Activated T-cell treated with anti-CD3 and anti-CD28 coated beads, Interleukin-2, amount 50 U/mL, for 48 hours (primary cell): ENCODE measurements at regions not wholly inside any gene's neighbourhood (a gene's known extent, or its start where the extent isn't known, plus 50 kb on each side); places are given as distances from the start of the nearest gene placed in this dataset.

ENCODE experiments used
- DNase-seq, 2 experiments: peaks; one replicate each; pipeline ENCODE4 v3.0.0-alpha.2; 2020

DNA sequence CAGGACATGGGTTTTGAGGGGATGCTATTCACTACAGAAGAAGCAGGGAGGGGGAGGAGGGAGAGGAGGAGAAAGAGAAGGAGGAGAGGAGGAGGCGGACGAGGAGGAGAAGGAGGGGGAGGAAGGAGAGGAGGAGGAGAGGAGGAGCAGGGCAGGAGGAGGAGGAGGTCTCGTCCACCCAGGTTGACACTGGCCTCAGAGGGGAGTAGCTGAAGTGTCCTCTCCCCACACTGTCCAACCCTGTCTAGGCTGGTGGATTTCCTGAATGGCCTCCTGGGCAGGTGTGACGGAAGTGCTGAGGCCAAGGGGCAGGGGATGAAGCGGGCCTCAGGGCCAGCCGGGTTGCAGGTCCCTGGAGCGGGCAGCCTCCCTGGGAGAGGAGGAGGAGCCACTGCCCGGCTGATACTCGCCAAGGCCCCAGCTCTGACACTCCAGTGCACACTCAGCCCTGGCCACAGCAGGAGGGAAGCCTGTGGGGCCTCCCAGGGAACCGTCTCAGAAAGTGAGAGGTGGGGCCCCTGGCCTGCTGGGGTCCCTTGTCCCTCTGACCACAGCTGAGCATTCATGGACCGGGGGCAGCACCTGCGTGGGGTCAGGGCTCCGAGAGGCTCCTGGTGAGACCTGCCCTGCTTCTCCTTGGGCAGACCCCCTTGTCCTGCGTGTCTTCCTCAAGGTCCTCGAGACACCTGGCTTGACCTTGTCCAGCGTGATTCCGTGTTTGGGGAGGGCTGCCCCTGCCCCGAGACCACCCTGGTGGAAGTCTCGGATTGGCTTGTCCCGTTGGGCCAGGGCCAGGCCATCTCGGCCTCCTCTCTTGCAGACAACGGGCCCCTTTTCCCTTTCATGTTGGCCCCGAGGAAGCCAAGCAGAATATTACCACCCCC is 200.6 kb upstream of the CIBAR2 start:
- DNase-seq = no peak

DNA sequence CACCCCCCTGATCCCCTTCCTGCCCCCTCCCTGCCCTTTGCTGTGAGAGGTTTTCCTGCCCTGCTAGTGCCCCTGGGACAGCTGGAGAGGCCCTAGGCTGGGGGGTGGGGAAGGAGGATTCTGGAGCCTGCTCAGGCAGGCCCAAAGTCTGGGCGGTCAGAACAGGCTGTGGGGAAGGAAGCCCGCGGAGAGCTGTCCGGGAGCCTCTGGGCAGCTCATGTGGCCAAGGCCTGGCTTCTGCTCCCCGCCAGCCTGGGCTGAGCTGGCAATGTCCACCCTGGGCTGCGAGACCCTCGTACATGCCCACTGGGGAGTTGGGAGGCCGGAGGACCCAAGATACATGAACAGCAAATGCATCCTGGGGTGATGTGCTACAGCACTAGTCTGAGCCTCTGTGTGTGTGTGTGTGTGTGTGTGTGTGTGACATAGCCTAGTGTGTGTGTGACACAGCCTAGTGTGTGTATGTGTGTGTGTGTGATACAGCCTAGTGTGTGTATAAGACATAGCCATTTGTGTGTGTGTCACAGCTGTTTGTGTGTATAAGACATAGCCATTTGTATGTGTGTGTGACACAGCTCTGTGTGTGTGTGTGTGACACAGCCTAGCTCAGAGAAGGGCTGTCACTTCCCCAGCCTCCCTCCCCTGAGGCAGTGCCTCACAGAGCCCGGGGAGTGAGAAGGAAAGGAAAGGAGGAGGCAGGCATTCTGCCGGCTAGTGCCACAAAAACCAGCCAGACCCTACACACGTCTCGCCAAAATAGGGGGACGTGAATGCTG is 201.4 kb upstream of the CIBAR2 start:
- DNase-seq = no peak

DNA sequence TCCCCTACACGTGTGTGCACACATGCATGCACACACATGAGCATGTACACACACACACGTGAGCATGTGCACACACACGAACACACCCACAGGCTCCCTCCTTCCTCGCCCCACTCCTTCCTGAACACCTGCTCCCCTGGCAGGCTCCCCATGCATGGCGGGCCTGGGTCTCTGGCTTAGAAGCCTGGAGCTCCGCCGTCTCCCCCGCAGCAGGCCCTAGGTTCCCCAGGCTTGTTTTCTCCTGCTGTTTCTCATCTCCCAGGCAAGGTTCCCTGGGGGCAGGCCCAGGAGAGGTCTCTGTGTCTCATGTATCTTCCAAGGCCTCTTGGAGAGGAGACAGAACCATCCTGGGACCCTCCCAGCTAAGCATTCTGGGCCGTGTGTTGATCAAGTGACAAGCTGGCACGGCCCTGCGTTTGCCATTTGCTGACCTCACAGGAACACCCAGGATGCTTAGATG is 202.3 kb upstream of the CIBAR2 start:
- no peak for DNase-seq

DNA sequence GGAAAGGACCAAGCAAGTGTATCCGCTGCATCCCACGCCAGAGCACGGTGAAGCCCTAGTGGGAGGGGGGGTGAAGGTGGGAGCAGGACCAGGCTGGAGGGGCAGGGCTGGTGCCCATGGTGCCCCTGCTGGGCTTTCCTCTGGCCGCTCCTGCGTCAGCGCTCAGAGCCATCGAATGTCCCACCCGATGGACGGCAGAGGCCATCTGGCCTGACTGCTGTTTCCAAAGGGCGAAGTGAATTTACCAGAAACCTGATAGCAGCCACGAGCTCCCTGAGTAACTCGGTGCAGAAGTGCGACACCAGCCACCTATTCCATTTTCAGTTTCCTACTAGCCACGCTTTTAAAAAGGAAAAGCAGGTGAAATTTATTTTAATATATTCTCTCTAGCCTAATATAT is 203.6 kb upstream of the CIBAR2 start:
- DNase-seq = no peak

DNA sequence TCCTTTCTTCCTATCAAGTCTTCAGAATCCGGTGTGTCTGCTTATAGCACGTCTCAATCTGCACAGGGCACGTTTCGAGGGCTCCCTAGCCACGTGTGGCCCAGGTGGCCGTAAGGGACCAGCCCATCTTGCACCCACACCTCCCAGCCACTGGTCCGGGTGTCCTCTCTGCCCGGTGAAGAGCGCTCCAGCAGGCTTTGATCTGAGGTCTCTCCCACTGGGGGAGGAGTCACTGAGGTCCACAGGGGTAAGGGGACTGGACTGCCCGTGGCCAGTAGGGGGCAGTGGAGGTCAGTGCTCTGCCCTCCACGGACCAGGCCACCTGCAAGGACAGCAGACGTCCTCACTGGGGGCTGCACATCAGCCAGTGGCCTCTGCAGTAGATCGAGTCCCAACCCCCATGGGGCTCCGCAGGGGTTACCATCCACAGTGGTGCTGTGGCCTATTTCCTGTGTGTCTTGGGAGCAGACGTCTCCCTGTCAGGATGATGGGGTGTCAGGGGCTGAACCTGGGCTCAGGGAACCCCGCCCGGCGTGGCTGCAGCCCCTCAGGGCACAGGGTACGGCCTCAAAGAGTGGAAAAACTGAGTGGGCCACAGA is 204.1 kb upstream of the CIBAR2 start:
- peak; percentile 66 to 75 for DNase-seq

DNA sequence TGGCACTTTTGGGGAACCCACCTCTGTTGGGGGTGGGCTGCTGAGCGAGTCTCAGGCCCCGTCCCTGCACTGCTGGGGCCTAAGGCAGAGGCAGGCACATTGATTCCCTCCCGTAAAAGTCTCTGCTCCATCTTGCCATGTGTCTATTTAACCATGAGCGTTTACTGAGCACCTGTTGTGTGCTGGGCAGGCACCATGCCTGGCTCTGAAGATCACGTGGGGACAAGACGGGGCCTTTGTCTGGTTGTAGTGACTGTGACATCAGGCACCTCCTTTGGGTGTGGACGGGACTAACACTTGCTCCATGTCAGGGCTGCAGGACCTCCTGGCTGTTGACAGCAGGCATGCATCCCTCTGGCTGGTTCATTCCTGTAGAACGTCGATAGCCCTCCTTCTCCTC is 204.7 kb upstream of the CIBAR2 start:
- no peak for DNase-seq

DNA sequence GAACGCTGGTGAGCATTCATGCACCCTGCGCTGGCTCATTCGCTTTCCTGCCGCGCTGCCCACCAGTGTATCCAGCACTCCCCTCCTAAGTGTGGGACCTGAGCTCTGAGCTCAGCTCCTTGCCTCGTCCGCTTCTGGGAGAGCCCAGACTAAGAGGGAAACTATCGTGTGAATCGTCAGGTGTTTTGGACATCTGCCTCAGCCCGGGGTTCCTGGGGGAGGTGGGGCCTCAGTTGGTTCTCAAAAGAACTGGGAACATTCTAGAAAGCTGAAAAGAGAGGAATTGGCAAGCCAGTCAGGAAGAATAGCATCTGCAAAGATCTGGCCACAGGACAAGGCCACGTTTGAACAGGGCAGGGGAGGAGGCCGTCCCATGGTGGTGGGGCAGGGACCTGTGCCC is 205.4 kb upstream of the CIBAR2 start:
- DNase-seq = no peak

DNA sequence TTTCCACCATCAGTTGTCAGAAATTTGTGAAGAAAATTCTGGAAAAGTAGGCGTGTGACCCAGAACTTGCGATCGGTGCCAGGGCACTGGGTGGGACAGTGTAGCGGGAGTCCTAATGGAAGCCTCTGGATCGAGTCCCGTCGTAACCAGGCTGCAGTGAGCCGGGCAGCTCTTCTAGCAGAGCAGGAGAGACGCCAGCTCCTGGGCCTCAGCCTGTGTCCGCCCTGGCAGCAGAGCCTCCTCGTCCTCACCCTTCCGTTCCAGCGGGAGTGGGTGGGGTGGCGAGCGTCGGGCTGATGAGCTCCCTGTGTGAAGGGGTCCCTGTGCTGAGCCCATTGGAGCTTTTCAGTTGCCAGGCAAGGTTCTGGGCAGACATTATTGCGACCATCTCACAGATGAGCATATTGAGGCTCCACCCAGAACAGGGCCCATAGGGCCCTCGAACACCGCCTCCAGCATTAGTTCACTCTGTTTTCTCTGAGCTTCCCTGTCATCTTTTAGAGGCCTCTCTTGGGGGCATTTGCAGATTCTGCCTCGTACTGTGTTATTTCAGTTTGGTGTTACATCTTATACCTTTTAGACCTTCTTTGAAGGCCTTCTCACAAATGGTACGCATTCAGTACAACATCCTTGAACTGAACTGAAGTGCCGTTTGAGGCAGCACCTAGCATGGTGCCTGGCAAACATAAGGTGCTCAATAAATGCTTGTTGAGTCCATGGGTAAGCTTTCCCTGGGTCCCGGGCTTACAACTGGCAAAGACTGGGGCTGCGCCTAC is 207.1 kb upstream of the CIBAR2 start:
- DNase-seq = no peak

DNA sequence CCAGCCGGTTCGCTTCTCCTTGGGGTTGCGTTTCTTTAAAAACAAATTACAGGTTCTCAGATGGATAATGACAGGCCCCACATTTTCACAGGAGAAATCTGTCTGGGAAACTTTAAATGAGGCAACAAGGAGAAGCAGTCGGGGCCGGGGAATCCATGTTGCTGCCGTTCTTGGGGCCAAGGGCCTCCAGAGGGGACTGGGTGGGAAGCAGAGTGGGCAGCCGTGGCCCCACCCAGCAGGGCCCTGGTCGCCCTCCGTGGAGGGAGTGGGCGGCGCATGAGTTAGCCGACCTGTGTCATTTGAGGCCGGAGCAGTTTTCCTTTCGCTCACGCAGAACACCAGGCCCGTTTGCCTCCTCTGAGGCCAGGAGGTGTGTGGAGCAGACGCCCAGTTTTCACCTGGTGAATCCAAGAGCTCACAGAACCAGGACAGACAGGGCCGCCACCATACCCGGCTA is 207.7 kb upstream of the CIBAR2 start:
- no peak for DNase-seq

DNA sequence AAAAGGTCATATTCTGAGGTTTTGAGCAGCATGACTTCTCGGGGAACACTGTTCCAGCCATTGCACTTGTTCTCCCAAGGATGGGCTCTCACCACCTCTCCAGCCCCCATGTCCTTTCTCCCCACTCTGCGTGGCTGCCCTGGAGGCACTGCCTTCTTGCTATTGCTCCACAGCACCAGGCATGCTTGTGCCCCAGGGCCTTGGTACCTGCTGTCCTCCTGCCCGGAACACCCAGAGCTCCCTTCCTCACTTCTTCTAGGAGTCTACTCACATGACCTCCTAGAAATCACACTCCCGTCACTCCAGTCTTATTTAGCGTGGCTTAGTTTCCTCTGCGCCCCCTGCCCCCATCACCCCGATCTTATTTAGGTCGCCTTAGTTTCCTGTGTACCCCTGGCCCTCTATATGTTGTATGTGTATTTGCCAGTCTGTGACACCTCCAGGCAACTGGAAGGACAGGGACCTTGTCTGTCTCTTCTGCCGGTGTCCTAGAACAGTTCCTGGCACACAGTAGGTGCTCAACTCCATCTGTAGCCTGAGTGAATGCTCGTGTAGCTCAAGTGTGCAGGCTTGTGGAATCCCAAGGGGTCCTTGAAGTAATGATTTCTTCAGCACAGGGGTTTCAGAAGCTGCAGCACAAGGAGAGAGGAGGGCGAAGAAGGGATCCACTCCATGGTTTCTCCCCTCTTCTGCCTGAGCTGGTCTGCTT is 208.6 kb upstream of the CIBAR2 start:
- no peak for DNase-seq

DNA sequence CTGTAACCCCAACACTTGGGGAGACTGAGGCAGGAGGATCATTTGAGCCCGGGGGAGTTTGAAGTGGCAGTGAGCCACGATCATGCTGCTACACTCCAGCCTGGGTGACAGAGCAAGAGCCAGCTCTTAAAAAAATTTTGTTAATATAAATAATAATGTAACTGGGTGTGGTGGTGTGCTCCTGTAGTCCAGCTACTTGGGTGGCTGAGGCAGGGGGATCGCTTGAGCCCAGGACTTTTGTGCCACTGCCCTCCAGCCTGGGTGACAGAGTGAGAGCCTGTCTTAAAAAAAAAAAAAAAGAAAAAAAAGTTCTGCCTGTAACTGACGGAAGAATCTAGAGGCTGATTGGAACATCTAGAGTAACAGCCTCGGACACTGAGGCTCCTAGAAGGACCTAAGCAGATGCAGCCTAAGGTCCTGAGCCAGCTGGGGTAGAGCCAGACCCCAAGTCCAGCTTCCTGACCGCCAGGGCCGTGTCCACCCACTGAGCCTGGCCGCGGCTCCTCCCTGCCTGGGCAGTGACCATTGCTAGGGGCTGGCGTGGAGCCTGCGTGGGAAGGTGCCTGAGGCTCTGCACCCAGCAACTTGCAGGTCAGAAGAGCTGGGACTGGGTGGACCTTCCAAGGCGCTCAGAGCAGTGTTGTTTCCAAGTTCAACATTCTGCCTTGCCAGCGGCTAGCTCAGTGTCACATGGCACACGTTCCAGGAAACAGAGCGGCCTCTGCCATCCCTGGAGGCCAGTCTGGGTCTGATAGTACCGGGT is 209.4 kb upstream of the CIBAR2 start:
- DNase-seq = no peak

DNA sequence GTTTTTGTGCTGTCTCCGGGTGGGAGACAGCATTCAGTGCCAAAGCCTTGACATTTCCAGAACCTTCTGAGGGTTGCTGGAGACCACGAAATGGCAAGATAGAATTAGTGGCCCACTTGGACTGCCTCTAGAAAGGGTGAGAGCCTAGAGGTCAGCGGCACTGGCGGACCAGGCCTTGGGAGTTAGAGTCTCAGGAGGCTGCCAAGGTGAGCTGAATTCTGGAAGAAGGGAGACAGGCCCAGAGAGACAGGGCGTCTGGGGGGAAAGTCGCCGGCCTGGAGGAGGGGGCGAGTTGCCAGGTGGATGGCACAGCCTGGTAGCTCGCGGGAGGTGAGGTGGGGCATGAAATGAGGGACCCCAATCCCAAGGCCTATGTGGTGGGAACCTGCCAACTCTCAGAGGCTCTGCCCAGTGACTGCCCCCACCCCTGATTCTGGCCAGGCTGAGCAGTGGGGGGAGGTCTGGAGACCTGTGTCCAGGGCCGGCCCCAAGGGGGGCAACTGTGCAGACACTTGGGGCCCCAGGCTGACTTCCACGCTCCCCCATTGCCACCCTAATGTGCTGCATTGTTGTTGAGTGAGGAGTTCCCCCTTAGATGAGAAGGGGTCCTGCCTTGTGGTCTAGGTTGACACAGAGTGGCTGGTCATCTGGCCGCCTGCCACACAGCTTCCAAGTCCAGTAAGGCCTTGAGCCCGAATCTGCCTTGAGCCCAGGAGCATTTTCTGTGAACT is 211.1 kb upstream of the CIBAR2 start:
- DNase-seq = no peak

DNA sequence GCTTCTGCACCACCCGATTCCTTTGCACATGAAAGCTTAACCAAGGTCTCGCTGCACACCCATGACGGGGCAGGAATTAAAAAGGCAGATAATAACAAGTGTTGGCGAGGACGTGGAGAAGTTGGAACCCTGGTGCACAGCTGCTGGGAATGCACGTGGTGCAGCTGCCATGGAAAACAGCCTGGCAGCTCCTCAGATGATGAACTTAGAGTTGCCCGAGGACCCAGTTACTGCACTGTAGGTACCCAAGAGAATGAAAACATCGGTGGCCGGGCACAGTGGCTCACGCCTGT is 211.6 kb upstream of the CIBAR2 start:
- DNase-seq = no peak

DNA sequence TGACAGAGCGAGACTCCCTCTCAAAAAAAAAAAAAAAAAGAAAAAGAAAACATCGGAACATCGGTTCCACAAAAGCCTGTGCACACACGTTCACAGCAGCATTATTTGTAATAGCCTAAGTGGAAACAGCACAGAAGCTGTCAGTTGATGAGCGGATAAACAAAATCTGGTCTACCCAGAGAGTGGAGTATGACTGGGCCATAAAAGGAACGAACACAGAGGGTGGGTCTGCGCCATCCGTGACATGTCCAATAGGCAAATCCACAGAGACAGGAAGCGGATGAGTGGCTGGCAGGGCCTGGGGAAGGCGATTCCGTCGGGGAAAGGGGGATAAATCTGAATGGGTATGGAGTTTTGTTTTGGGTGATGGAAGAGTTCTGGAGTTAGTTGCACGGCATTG is 212.2 kb upstream of the CIBAR2 start:
- no peak for DNase-seq

DNA sequence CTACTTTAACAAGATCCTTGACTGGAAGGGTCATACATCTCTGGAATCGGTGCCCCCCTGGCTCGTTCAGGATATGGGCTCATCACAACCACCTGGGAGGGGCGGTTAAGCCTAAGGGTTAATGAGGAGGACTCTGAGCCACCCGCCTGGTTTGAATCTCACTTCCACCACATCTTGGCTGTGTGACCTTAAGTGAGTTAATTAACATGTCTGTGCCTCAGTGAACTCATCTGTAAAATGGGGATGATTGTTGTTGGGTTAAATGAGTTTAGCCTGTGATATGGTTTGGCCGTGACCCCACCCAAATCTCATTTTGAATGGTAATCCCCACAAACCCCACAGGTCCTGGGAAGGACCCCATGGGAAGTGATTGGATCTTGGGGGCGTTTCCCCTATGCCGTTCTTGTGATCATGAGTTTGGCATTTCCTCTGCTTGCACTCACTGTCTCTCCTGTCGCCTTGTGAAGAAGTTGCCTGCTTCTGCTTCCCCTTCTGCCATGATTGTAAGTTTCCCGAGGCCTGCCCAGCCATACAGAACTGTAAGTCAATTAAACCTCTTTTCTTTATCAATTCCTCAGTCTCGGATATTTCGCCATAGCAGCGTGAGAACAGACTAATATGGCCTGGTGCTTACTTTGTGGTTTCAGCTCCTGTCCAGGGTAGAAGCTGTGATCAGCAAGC is 214.0 kb upstream of the CIBAR2 start:
- DNase-seq = no peak

DNA sequence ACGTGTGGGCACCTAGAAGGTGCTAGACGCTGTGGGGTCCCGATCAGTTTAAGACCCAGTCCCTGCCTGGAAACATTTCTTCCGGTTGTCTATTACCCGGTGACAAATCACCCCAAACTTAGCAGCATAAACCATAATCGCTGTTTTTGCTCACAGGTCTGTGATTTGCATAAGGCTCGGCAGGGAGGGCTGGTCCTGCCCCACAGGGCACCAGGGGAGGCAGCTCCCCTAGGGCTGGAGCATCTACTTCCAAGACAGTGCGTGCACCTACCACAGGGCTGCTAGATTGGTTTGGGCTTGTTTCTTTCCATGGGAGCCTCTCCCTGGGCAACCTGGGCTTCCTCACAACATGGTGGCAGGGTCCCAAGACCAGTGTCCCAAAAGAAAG is 214.5 kb upstream of the CIBAR2 start:
- DNase-seq = no peak

DNA sequence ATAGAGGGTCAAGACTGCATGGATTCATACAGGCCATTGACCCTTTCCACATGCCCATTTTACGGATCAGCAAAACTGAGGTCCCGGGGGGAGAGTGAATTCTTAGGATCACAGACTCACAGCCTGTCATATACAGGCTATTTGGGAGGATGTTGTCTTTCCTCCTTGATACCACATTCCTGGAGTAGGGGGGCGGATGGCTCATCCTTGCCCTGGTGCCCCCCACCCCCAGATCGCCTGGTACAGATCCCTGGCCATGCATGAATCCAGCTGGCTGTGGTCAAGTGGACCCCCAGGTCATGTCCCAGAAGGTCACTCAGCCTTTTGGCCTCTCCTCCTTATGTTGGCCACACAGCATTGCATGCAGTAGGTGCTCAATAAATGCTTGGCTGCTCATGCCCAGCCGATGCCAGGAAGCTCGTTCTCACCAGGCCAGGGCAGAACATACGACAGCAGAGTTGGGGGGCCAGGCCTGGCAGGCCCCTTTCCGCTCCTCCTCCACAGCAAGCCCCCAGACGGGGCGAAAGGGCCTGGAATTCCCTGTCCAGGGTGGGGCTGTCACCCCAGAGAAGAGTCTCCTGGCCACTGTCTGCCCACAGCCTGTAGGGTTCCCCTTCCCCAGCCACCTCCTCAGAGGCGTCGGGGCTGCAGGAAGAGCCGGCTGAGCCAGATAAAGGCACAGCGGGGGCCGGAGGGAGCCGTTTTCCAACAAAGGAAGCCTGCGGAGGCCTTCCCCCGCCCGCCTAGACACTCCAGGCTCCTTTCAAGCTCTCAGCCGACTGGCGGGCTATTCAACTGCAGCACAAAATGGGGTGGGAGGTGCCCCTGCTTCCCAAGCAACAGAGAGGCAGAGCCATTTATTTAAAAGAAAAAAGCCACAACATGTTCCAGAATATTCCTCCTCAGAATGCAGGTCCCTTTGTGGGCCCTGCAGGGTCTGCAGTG is 215.7 kb upstream of the CIBAR2 start:
- DNase-seq = no peak

DNA sequence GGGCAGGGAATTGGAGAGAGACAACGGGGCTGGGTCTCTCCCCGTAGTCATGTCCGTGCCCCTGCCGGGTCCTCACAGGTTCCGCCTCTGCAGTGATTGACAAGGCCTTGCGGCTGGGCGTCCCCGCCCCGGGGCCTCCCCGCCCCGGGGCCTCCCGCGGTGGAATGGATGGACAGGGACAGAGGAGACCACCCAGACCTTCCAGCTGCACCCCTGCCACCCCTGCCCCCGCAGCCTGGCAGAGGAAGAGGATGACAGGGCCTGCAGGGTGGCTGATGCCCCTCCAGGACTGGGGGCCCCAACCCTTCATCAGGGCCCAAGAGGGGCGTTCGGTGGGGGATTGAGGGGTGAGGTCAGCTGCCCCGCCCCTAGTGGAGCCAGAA is 216.4 kb upstream of the CIBAR2 start:
- no peak for DNase-seq
